DND-41 (cell line): ENCODE measurements at regions not wholly inside any gene's neighbourhood (a gene's known extent, or its start where the extent isn't known, plus 50 kb on each side); places are given as distances from the start of the nearest gene placed in this dataset.

Experiments
- ATAC-seq: fragments of 200-7000 bp; cut with Tn5 transposase; 3 replicates; pipeline ENCODE4 v1.9.1; 2021; ENCODE audit warnings: low read depth; ENCODE audit not compliant: insufficient read depth
- DNase-seq: peaks from one replicate; pipeline ENCODE4 v3.0.0-alpha.2; 2020
- H2AFZ ChIP-seq: 2 replicates; pipeline ENCODE4 v1.6.0; 2012; ENCODE audit warnings: low read depth, low read length
- H3K27ac ChIP-seq: 2 replicates; pipeline ENCODE4 v1.5.1; 2012; ENCODE audit warnings: low read length, inconsistent platforms
- H3K27me3 ChIP-seq: fragments of 200-600 bp; sonication (generic); 2 replicates; pipeline ENCODE4 v1.6.0; 2012; ENCODE audit warnings: low read length, mild to moderate bottlenecking, inconsistent platforms; ENCODE audit not compliant: insufficient read depth, poor library complexity
- H3K36me3 ChIP-seq: 2 replicates; pipeline ENCODE4 v1.5.1; 2012; ENCODE audit warnings: low read length, inconsistent platforms; ENCODE audit not compliant: insufficient read depth
- H3K4me1 ChIP-seq: 2 replicates; pipeline ENCODE4 v1.5.1; 2012; ENCODE audit warnings: mild to moderate bottlenecking, low read length; ENCODE audit not compliant: insufficient read depth
- H3K4me2 ChIP-seq: 2 replicates; pipeline ENCODE4 v1.6.0; 2012; ENCODE audit warnings: mild to moderate bottlenecking, moderate library complexity, low read length, inconsistent platforms; ENCODE audit not compliant: insufficient read depth
- H3K4me3 ChIP-seq, 2 experiments: fragments of 200-600 bp in 1 of 2; shearing (Covaris generic) in 1 of 2; 2 replicates each; pipeline ENCODE4 v1.5.1; 2012 to 2016; ENCODE audit warnings: inconsistent platforms in 2 of 2, low read length in 2 of 2, mild to moderate bottlenecking in 2 of 2, low read depth in 1 of 2, moderate library complexity in 1 of 2
- H3K79me2 ChIP-seq: 2 replicates; pipeline ENCODE4 v1.6.0; 2012; ENCODE audit warnings: low read length, inconsistent platforms; ENCODE audit not compliant: insufficient read depth
- H3K9ac ChIP-seq: 2 replicates; pipeline ENCODE4 v1.6.0; 2012; ENCODE audit warnings: low read depth, mild to moderate bottlenecking, inconsistent platforms, low read length, moderate library complexity
- H3K9me3 ChIP-seq: 2 replicates; pipeline ENCODE4 v1.5.1; 2012; ENCODE audit warnings: low read length, moderate library complexity, mild to moderate bottlenecking, inconsistent platforms; ENCODE audit not compliant: insufficient read depth, severe bottlenecking
- H4K20me1 ChIP-seq: 2 replicates; pipeline ENCODE4 v1.6.0; 2012; ENCODE audit warnings: low read length; ENCODE audit not compliant: insufficient read depth
- EZH2 ChIP-seq: IDR thresholded peaks from 3 replicates; pipeline ENCODE4 v1.6.1; 2012; ENCODE audit warnings: borderline replicate concordance, low read depth, mild to moderate bottlenecking, moderate library complexity, low read length, inconsistent platforms; ENCODE audit not compliant: severe bottlenecking
- TF ChIP-seq, protein P1 (sequence below): IDR thresholded peaks from 2 replicates; pipeline ENCODE4 v1.5.1; 2012; ENCODE audit warnings: borderline replicate concordance, low read length, moderate library complexity, mild to moderate bottlenecking; ENCODE audit not compliant: poor library complexity, severe bottlenecking; ENCODE audit errors: extremely low read depth

GRCh38 chr4:96429657-96430056 lies 589.8 kb downstream of the PDHA2 start:
- no peak overlapping the region for H3K4me2 ChIP-seq
- H3K79me2 ChIP-seq = no peaks in the 10 kb centered on the region
- DNase-seq (no peak), ATAC-seq (no peak)
- H2AFZ ChIP-seq = no peak overlapping the region
- H3K27ac ChIP-seq = no peak overlapping the region
- H3K4me1 ChIP-seq = no peaks in the 10 kb centered on the region
- no peaks in the 10 kb centered on the region for H3K36me3 ChIP-seq
- no peak overlapping the region for H3K4me3 ChIP-seq
- H3K9ac ChIP-seq = no peak overlapping the region
- TF ChIP-seq, protein P1, sequence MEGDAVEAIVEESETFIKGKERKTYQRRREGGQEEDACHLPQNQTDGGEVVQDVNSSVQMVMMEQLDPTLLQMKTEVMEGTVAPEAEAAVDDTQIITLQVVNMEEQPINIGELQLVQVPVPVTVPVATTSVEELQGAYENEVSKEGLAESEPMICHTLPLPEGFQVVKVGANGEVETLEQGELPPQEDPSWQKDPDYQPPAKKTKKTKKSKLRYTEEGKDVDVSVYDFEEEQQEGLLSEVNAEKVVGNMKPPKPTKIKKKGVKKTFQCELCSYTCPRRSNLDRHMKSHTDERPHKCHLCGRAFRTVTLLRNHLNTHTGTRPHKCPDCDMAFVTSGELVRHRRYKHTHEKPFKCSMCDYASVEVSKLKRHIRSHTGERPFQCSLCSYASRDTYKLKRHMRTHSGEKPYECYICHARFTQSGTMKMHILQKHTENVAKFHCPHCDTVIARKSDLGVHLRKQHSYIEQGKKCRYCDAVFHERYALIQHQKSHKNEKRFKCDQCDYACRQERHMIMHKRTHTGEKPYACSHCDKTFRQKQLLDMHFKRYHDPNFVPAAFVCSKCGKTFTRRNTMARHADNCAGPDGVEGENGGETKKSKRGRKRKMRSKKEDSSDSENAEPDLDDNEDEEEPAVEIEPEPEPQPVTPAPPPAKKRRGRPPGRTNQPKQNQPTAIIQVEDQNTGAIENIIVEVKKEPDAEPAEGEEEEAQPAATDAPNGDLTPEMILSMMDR = no peak
- TF ChIP-seq EZH2 = no peak
- no peaks in the 10 kb centered on the region for H3K27me3 ChIP-seq
- H4K20me1 ChIP-seq = no peaks in the 10 kb centered on the region
- no peaks in the 10 kb centered on the region for H3K9me3 ChIP-seq

DNA sequence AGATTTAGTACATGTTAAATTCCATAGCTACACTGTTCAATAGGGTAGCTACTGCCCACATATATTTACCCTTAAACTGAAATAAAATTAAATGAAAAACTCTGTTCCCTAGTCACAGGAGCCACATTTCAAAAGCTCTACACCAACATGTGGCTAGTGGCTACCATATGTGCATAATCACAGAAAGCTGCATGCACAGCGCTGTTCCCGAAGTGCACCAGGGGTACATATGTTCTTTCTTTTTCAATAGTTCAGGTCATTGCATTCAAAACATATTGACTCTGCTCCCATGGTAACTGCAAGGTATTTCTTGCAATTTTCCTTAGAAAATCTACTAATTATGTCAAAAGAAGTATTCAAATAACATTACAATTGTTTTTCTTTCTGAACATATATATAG lies 591.2 kb downstream of the PDHA2 start:
- H4K20me1 ChIP-seq = no peaks in the 10 kb centered on the region
- no peaks in the 10 kb centered on the region for H3K9me3 ChIP-seq
- DNase-seq (no peak), ATAC-seq (no peak)
- H3K27me3 ChIP-seq = no peaks in the 10 kb centered on the region
- no peak overlapping the region for H3K4me3 ChIP-seq
- H3K36me3 ChIP-seq = no peaks in the 10 kb centered on the region
- no peak for TF ChIP-seq EZH2
- TF ChIP-seq, protein P1 = no peak
- no peaks in the 10 kb centered on the region for H3K79me2 ChIP-seq
- H3K27ac ChIP-seq = no peak overlapping the region
- no peak overlapping the region for H2AFZ ChIP-seq
- H3K9ac ChIP-seq = no peak overlapping the region
- H3K4me2 ChIP-seq = no peak overlapping the region
- no peaks in the 10 kb centered on the region for H3K4me1 ChIP-seq

GRCh38 chr4:96448315-96448872 lies 608.5 kb downstream of the PDHA2 start:
- H3K79me2 ChIP-seq = no peaks in the 10 kb centered on the region
- no peak for DNase-seq
- H3K9ac ChIP-seq = no peak overlapping the region
- no peak overlapping the region for H3K4me2 ChIP-seq
- TF ChIP-seq EZH2 = no peak
- TF ChIP-seq, protein P1 = no peak
- no peak overlapping the region for H2AFZ ChIP-seq
- ATAC-seq = no peak
- peaks cover 2% of the 10 kb centered on the region for H3K36me3 ChIP-seq
- no peaks in the 10 kb centered on the region for H4K20me1 ChIP-seq
- peaks cover 45% of the 10 kb centered on the region for H3K9me3 ChIP-seq
- H3K4me1 ChIP-seq = no peaks in the 10 kb centered on the region
- no peak overlapping the region for H3K4me3 ChIP-seq
- H3K27me3 ChIP-seq = no peaks in the 10 kb centered on the region
- no peak overlapping the region for H3K27ac ChIP-seq
